HG03575 (cell line): ENCODE measurements at regions not wholly inside any gene's neighbourhood (a gene's known extent, or its start where the extent isn't known, plus 50 kb on each side); places are given as distances from the start of the nearest gene placed in this dataset.
"Not testable (repeated sequence)": the region's sequence is repeated elsewhere in the genome, so short reads cannot be mapped to it uniquely, and the experiment has no call there.

Experiments
- ATAC-seq: cut with Tn5 transposase; IDR thresholded peaks from one replicate; pipeline ENCODE4 v1.9.1; 2021; ENCODE audit not compliant: unreplicated experiment, insufficient number of reproducible peaks, low FRiP score; ENCODE audit errors: extremely low read depth

- ATAC-seq = no peak
Measured at GRCh38 chr16:56041556-56042140, 149.6 kb upstream of the GNAO1 start.

GRCh38 chr16:56038564-56039098, 152.7 kb upstream of the GNAO1 start:
- no peak for ATAC-seq

GRCh38 chr16:56032072-56032471, 156.9 kb upstream of the CES5A start:
- no peak for ATAC-seq

GRCh38 chr16:56029026-56029425, 153.9 kb upstream of the CES5A start:
- ATAC-seq = no peak

GRCh38 chr16:56022818-56023217, 147.6 kb upstream of the CES5A start:
- no peak for ATAC-seq

GRCh38 chr16:56019274-56019673, 144.1 kb upstream of the CES5A start:
- ATAC-seq = no peak

GRCh38 chr16:56013962-56014552, 138.9 kb upstream of the CES5A start:
- no peak for ATAC-seq

- no peak for ATAC-seq
Measured at GRCh38 chr16:56012482-56012811, 137.3 kb upstream of the CES5A start.

- ATAC-seq = no peak
Measured at GRCh38 chr16:56011808-56012481, 136.8 kb upstream of the CES5A start.

- no peak for ATAC-seq
Measured at GRCh38 chr16:56005958-56006357, 130.8 kb upstream of the CES5A start.

- ATAC-seq = no peak
Measured at GRCh38 chr16:55999683-56000082, 124.5 kb upstream of the CES5A start.

GRCh38 chr16:55993088-55993487, 117.9 kb upstream of the CES5A start:
- ATAC-seq = no peak

- ATAC-seq = no peak
Measured at GRCh38 chr16:55992551-55992950, 117.4 kb upstream of the CES5A start.

GRCh38 chr16:55991843-55992242, 116.7 kb upstream of the CES5A start:
- no peak for ATAC-seq

- no peak for ATAC-seq
Measured at GRCh38 chr16:55989569-55989907, 114.4 kb upstream of the CES5A start.

- ATAC-seq = not testable (repeated sequence)
Measured at GRCh38 chr16:55988850-55989568, 113.8 kb upstream of the CES5A start.

GRCh38 chr16:55988013-55988412, 112.8 kb upstream of the CES5A start:
- no peak for ATAC-seq

- ATAC-seq = no peak
Measured at GRCh38 chr16:55982597-55982996, 107.4 kb upstream of the CES5A start.

- no peak for ATAC-seq
Measured at GRCh38 chr16:55981557-55981956, 106.4 kb upstream of the CES5A start.

- no peak for ATAC-seq
Measured at GRCh38 chr16:55976815-55977214, 101.6 kb upstream of the CES5A start.
